GM19023 (cell line): ENCODE measurements at regions not wholly inside any gene's neighbourhood (a gene's known extent, or its start where the extent isn't known, plus 50 kb on each side); places are given as distances from the start of the nearest gene placed in this dataset.

Experiments used
- ATAC-seq: cut with Tn5 transposase; IDR thresholded peaks from one replicate; pipeline ENCODE4 v1.9.1; 2021; ENCODE audit warnings: mild to moderate bottlenecking, moderate library complexity; ENCODE audit not compliant: unreplicated experiment

- no peak for ATAC-seq
Observed at GRCh38 chr2:49207204-49207603, 52.9 kb upstream of the FSHR start.
